ENCODE measurements at regions not wholly inside any gene's neighbourhood (a gene's known extent, or its start where the extent isn't known, plus 50 kb on each side); places are given as distances from the start of the nearest gene placed in this dataset.

- no peak for TF ChIP-seq CTCF (IDR thresholded peaks at IDR 0.05; ENCODE audit: insufficient read depth, low read length, severe bottlenecking)
- Histone ChIP-seq H3K36me3 (ENCODE audit: control insufficient read depth, insufficient read depth, low read length) (no peaks in the 10 kb centered on the region), H3K4me3 (ENCODE audit: low read depth, low read length) (no peak overlapping the region), H3K27me3 (ENCODE audit: control insufficient read depth, insufficient read depth, low read length) (no peaks in the 10 kb centered on the region)
- no peak for FAIRE-seq
- DNase-seq (ENCODE audit: low read depth), result no peak
Observed at GRCh38 chr11:10927538-10927937, 69.7 kb upstream of the ZBED5 start.

GRCh38 chr11:10926801-10927211 lies 69.0 kb upstream of the ZBED5 start:
- H3K27me3 ChIP-seq (ENCODE audit: control insufficient read depth, insufficient read depth, low read length), result no peaks in the 10 kb centered on the region
- DNase-seq (ENCODE audit: low read depth), result peak; percentile 83
- H3K4me3 ChIP-seq (ENCODE audit: low read depth, low read length), result no peak overlapping the region
- TF ChIP-seq CTCF (IDR thresholded peaks at IDR 0.05; ENCODE audit: insufficient read depth, low read length, severe bottlenecking), result no peak
- FAIRE-seq, result no peak
- H3K36me3 ChIP-seq (ENCODE audit: control insufficient read depth, insufficient read depth, low read length), result no peaks in the 10 kb centered on the region

- no peak for TF ChIP-seq CTCF (IDR thresholded peaks at IDR 0.05; ENCODE audit: insufficient read depth, low read length, severe bottlenecking)
- no peak for FAIRE-seq
- no peak for DNase-seq (ENCODE audit: low read depth)
- no peaks in the 10 kb centered on the region for H3K27me3 ChIP-seq (ENCODE audit: control insufficient read depth, insufficient read depth, low read length)
- no peaks in the 10 kb centered on the region for H3K36me3 ChIP-seq (ENCODE audit: control insufficient read depth, insufficient read depth, low read length)
- H3K4me3 ChIP-seq (ENCODE audit: low read depth, low read length), result no peak overlapping the region
Observed at GRCh38 chr11:10925149-10925926, 67.5 kb upstream of the ZBED5 start.

GRCh38 chr11:10923882-10924281 lies 66.0 kb upstream of the ZBED5 start:
- FAIRE-seq, result no peak
- TF ChIP-seq CTCF (IDR thresholded peaks at IDR 0.05; ENCODE audit: insufficient read depth, low read length, severe bottlenecking), result no peak
- Histone ChIP-seq H3K27me3 (ENCODE audit: control insufficient read depth, insufficient read depth, low read length) (no peaks in the 10 kb centered on the region), H3K36me3 (ENCODE audit: control insufficient read depth, insufficient read depth, low read length) (no peaks in the 10 kb centered on the region), H3K4me3 (ENCODE audit: low read depth, low read length) (no peak overlapping the region)
- DNase-seq (ENCODE audit: low read depth), result no peak

GRCh38 chr11:10922892-10923291 lies 65.0 kb upstream of the ZBED5 start:
- no peak for TF ChIP-seq CTCF (IDR thresholded peaks at IDR 0.05; ENCODE audit: insufficient read depth, low read length, severe bottlenecking)
- Histone ChIP-seq H3K36me3 (ENCODE audit: control insufficient read depth, insufficient read depth, low read length) (no peaks in the 10 kb centered on the region), H3K27me3 (ENCODE audit: control insufficient read depth, insufficient read depth, low read length) (no peaks in the 10 kb centered on the region), H3K4me3 (ENCODE audit: low read depth, low read length) (no peak overlapping the region)
- FAIRE-seq, result no peak
- DNase-seq (ENCODE audit: low read depth), result no peak

GRCh38 chr11:10920875-10921274 lies 63.0 kb upstream of the ZBED5 start:
- FAIRE-seq (no peak), DNase-seq (ENCODE audit: low read depth) (no peak)
- no peak for TF ChIP-seq CTCF (IDR thresholded peaks at IDR 0.05; ENCODE audit: insufficient read depth, low read length, severe bottlenecking)
- no peak overlapping the region for H3K4me3 ChIP-seq (ENCODE audit: low read depth, low read length)
- H3K36me3 ChIP-seq (ENCODE audit: control insufficient read depth, insufficient read depth, low read length), result no peaks in the 10 kb centered on the region
- no peaks in the 10 kb centered on the region for H3K27me3 ChIP-seq (ENCODE audit: control insufficient read depth, insufficient read depth, low read length)

Measured in bronchial epithelial cell (primary cell).